Chondrocyte (in vitro differentiated cells): ENCODE measurements at regions not wholly inside any gene's neighbourhood (a gene's known extent, or its start where the extent isn't known, plus 50 kb on each side); places are given as distances from the start of the nearest gene placed in this dataset.

Experiments
- DNase-seq: peaks from one replicate; pipeline ENCODE4 v3.0.0; 2021; ENCODE audit warnings: mixed read lengths, low spot score
- H3K27ac Mint-ChIP-seq: one replicate; pipeline ENCODE4 v1.8.0; 2021; ENCODE audit warnings: mild to moderate bottlenecking, moderate library complexity, mixed read lengths; ENCODE audit not compliant: unreplicated experiment
- H3K27me3 Mint-ChIP-seq: 2 replicates; pipeline ENCODE4 v1.8.0; 2021; ENCODE audit warnings: low read depth, mixed read lengths
- H3K36me3 Mint-ChIP-seq: 2 replicates; pipeline ENCODE4 v1.8.0; 2021; ENCODE audit warnings: low read depth, mixed read lengths
- H3K4me1 Mint-ChIP-seq: 2 replicates; pipeline ENCODE4 v1.8.0; 2021; ENCODE audit warnings: low read depth, mild to moderate bottlenecking, mixed read lengths
- H3K4me3 Mint-ChIP-seq: one replicate; pipeline ENCODE4 v1.8.0; 2021; ENCODE audit warnings: mild to moderate bottlenecking, moderate library complexity, mixed read lengths; ENCODE audit not compliant: unreplicated experiment
- H3K9me3 Mint-ChIP-seq: 2 replicates; pipeline ENCODE4 v1.8.0; 2021; ENCODE audit warnings: low read depth, mixed read lengths
- CTCF ChIP-seq: fragments of 200-600 bp; sonication (generic); IDR thresholded peaks from 2 replicates; pipeline ENCODE4 v1.5.0; 2021; ENCODE audit warnings: antibody characterized with exemption, mild to moderate bottlenecking, moderate library complexity

- H3K4me3 Mint-ChIP-seq: no peak overlapping the region
- H3K27me3 Mint-ChIP-seq: no peaks in the 10 kb centered on the region
- no peaks in the 10 kb centered on the region for H3K36me3 Mint-ChIP-seq
- no peak for DNase-seq
- TF ChIP-seq CTCF: no peak
- H3K9me3 Mint-ChIP-seq: peaks cover 41% of the 10 kb centered on the region
- H3K4me1 Mint-ChIP-seq: no peaks in the 10 kb centered on the region
- H3K27ac Mint-ChIP-seq: no peak overlapping the region
These were observed 189.5 kb upstream of the C1orf174 start for GRCh38 chr1:4089421-4090175.

GRCh38 chr1:4090556-4090955 is 190.5 kb upstream of the C1orf174 start:
- Mint-ChIP-seq H3K4me3 (no peak overlapping the region), H3K27ac (no peak overlapping the region), H3K9me3 (peaks cover 44% of the 10 kb centered on the region), H3K4me1 (no peaks in the 10 kb centered on the region), H3K36me3 (no peaks in the 10 kb centered on the region), H3K27me3 (no peaks in the 10 kb centered on the region)
- TF ChIP-seq CTCF: no peak
- no peak for DNase-seq

- no peak for DNase-seq
- no peaks in the 10 kb centered on the region for H3K36me3 Mint-ChIP-seq
- H3K27ac Mint-ChIP-seq: no peak overlapping the region
- H3K27me3 Mint-ChIP-seq: no peaks in the 10 kb centered on the region
- no peak for TF ChIP-seq CTCF
- no peak overlapping the region for H3K4me3 Mint-ChIP-seq
- H3K9me3 Mint-ChIP-seq: peaks cover 44% of the 10 kb centered on the region
- H3K4me1 Mint-ChIP-seq: no peaks in the 10 kb centered on the region
These were observed 191.0 kb upstream of the C1orf174 start for GRCh38 chr1:4090976-4091660.

GRCh38 chr1:4091996-4092395 is 191.9 kb upstream of the C1orf174 start:
- Mint-ChIP-seq H3K27ac (no peak overlapping the region), H3K9me3 (peaks cover 49% of the 10 kb centered on the region), H3K4me1 (no peaks in the 10 kb centered on the region), H3K4me3 (no peak overlapping the region), H3K36me3 (no peaks in the 10 kb centered on the region), H3K27me3 (no peaks in the 10 kb centered on the region)
- no peak for TF ChIP-seq CTCF
- no peak for DNase-seq

GRCh38 chr1:4093856-4094565 is 193.9 kb upstream of the C1orf174 start:
- peaks cover 45% of the 10 kb centered on the region for H3K9me3 Mint-ChIP-seq
- H3K27ac Mint-ChIP-seq: no peak overlapping the region
- no peaks in the 10 kb centered on the region for H3K36me3 Mint-ChIP-seq
- H3K4me3 Mint-ChIP-seq: no peak overlapping the region
- no peak for DNase-seq
- no peak for TF ChIP-seq CTCF
- no peaks in the 10 kb centered on the region for H3K27me3 Mint-ChIP-seq
- no peaks in the 10 kb centered on the region for H3K4me1 Mint-ChIP-seq
